ENCODE measurements at regions not wholly inside any gene's neighbourhood (a gene's known extent, or its start where the extent isn't known, plus 50 kb on each side); places are given as distances from the start of the nearest gene placed in this dataset.
A peak's percentile ranks its signal among the peaks of the same experiment; 100 is the strongest.

DNA sequence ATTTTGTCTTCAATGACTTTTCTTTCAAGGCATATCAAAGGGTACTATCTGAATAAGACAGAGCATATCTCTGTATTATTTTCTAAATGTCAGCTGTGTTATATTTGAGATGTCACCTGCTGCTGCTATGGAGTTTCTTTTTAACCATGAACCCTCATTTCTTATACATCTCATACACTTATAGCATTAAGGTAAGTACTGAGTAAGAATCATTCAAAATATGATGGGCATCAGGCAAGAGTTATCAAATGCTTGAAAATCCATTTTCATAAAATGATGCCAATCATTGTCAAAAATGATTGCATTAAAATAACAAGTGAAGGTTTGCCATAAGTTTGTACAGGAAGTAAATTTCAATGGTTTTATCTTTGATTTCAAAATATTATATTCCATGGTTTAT lies 2005.0 kb upstream of the PCDH20 start (continued):
- TF ChIP-seq, protein P1, sequence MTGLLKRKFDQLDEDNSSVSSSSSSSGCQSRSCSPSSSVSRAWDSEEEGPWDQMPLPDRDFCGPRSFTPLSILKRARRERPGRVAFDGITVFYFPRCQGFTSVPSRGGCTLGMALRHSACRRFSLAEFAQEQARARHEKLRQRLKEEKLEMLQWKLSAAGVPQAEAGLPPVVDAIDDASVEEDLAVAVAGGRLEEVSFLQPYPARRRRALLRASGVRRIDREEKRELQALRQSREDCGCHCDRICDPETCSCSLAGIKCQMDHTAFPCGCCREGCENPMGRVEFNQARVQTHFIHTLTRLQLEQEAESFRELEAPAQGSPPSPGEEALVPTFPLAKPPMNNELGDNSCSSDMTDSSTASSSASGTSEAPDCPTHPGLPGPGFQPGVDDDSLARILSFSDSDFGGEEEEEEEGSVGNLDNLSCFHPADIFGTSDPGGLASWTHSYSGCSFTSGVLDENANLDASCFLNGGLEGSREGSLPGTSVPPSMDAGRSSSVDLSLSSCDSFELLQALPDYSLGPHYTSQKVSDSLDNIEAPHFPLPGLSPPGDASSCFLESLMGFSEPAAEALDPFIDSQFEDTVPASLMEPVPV (CRISPR knock-in tag; IDR thresholded peaks at IDR 0.05), result no peak
- no peak for TF ChIP-seq KAT8 (CRISPR knock-in tag; IDR thresholded peaks at IDR 0.05)
- TF ChIP-seq HNRNPH1 (optimal IDR thresholded peaks at IDR 0.05; ENCODE audit: low read depth, low read length), result no peak

DNA sequence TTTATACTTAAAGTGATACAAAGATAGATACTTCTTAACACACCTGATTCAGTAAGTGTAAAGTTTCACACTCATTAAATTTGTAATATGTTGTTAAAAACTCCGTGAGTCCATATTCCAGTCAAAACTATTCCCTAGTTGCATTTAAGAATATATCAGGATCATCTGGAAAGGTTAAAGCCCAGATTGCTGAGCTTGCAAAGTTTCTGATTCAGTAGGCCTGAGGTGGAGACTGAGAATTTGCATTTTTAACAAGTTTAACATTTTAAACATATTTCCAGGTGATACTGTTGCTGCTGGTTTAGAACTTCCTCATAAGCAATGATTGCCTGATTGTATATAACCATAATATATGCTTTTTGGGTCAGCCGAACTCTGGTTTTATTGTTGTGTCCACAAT lies 1998.6 kb upstream of the PCDH20 start:
- intact Hi-C loops (cut with micrococcal nuclease; ENCODE audit: unreplicated experiment) (no loop called here), in situ Hi-C loops (cut with HindIII; ENCODE audit: extremely low pct_ligation_motif_present, low pct_unique_long_range_greater_than_20kb) (no loop called here)
- H3K79me2 ChIP-seq (ENCODE audit: insufficient read depth, low read length), result no peaks in the 10 kb centered on the region
- no peaks in the 10 kb centered on the region for H3K36me3 ChIP-seq (replicated peaks in 1 of 2; ENCODE audit: control insufficient read depth in 1 of 2, insufficient read depth in 2 of 2, low read length in 2 of 2)
- no peak overlapping the region for H3K4me2 ChIP-seq (ENCODE audit: low read depth, low read length)
- ATAC-seq, result no peak
- no peak overlapping the region for H2AFZ ChIP-seq (ENCODE audit: low read length)
- CTCF ChIA-PET (ENCODE audit: low intra/inter-chr PET ratio, low total read pairs), result no interaction called here
- H3K9me3 ChIP-seq (ENCODE audit: low read length), result no peaks in the 10 kb centered on the region
- TF ChIP-seq MAFK (conservative IDR thresholded peaks at IDR 0.05 in 1 of 2, IDR thresholded peaks at IDR 0.05 in 1 of 2; ENCODE audit: low read length in 2 of 2) (peak; percentile 61 to 84; a peak in 3 of 4 replicates), MAFF (IDR thresholded peaks at IDR 0.05; ENCODE audit: low read depth, low read length) (peak; percentile 71), ATRX (CRISPR knock-in tag; IDR thresholded peaks at IDR 0.05; ENCODE audit: borderline replicate concordance) (no peak)
- POLR2A ChIA-PET, result no interaction called here
- 18% methylated on average over 2 of the region's 2 CpGs for WGBS (ENCODE audit: low lambda C conversion rate)
- BruUV-seq (replicated peaks), result no TSS peak
- FAIRE-seq, result no peak
- no peaks in the 10 kb centered on the region for H3K27me3 ChIP-seq (ENCODE audit: control insufficient read depth in 1 of 2, insufficient read depth in 2 of 2, low read length in 2 of 2)
- no peak overlapping the region for H3K27ac ChIP-seq (ENCODE audit: extremely low read length, insufficient read depth, low read length)
- no peak overlapping the region for H3K4me3 ChIP-seq (replicated peaks in 1 of 3; ENCODE audit: insufficient read depth in 1 of 3, low read depth in 2 of 3, low read length in 3 of 3)
- H3K4me1 ChIP-seq (ENCODE audit: insufficient read depth, low read length), result no peaks in the 10 kb centered on the region
- no peak overlapping the region for H3K9ac ChIP-seq (ENCODE audit: insufficient read depth, low read depth, low read length)
- H4K20me1 ChIP-seq (ENCODE audit: insufficient read depth, low read length), result no peaks in the 10 kb centered on the region
- DNase-seq (ENCODE audit: low spot score), result no peak
